HG02981 (cell line): ENCODE measurements at regions not wholly inside any gene's neighbourhood (a gene's known extent, or its start where the extent isn't known, plus 50 kb on each side); places are given as distances from the start of the nearest gene placed in this dataset.

Experiments
- ATAC-seq: cut with Tn5 transposase; IDR thresholded peaks from one replicate; pipeline ENCODE4 v1.9.1; 2021; ENCODE audit warnings: mild to moderate bottlenecking, moderate library complexity; ENCODE audit not compliant: unreplicated experiment

DNA sequence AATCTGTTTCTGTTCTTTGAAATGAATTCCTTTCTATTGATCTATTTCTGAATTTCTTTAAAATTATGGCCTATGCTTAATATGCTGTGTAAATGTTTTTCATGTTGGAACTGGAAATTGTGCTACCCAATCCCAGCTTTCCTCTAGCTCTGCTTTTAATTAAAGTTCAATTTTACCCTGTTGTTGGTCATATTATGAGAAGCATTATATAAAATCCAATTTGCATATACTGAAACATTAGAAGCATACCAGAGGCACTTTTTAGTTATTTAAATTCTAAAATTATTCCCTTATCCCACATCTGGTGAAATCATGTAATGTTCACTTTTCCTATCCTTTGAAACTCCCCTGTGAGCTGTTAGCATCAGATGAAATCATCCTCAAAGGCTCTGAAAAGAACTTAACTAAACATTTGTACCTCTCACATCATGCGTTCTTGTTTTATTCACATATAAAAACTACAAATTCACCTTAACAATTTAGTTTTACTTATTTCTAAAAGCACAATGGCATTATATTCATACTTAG is 160.6 kb upstream of the COL21A1 start:
- ATAC-seq = no peak

DNA sequence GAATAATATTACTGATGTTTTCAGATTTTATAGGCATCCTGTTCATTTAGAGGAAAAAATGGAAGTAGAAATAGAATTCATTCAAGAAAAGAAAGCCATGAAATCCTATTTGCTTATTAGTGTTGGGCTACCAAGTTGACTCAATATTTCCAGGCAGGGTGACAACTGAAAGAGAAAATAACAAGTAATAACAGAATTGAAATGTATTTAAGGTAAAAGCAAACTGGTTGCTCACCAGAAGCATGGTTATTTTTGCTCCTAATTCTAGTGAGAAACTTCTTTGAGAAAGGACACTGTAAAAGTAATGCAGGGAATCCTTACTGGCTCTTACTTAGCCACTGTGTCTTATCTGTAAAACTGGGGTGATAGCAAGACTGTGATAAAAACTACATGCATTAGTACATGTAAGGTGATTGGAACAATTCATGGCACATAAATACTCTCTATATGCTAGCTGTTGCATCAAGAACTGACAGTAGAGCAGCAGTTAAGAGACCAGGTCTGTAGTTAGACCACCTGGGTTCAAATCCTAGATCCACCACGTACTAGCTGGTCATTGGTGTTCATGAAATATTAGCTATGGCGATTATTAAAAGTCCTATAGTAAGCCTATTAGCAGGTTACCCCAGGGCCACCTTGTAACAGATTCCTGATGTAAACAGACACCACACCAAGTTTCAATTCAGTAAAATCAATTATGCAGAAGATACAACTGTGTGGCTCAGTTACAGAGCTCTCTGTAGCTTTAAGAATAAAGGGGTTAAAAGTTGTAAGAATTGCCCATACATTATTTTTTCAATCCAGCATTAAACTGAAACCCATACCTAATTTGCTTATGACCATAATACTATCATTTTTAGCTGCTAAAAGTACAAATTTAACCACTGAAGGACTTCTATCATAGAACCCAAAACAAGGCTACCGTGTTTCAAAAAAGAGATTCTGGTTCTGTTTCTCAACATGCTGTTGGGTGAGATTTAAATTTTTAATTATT is 159.2 kb upstream of the COL21A1 start:
- ATAC-seq = peak; percentile 71

GRCh38 chr6:56404599-56404998 is 157.2 kb upstream of the COL21A1 start:
- ATAC-seq = no peak

GRCh38 chr6:56403745-56404144 is 156.4 kb upstream of the COL21A1 start:
- ATAC-seq = no peak

DNA sequence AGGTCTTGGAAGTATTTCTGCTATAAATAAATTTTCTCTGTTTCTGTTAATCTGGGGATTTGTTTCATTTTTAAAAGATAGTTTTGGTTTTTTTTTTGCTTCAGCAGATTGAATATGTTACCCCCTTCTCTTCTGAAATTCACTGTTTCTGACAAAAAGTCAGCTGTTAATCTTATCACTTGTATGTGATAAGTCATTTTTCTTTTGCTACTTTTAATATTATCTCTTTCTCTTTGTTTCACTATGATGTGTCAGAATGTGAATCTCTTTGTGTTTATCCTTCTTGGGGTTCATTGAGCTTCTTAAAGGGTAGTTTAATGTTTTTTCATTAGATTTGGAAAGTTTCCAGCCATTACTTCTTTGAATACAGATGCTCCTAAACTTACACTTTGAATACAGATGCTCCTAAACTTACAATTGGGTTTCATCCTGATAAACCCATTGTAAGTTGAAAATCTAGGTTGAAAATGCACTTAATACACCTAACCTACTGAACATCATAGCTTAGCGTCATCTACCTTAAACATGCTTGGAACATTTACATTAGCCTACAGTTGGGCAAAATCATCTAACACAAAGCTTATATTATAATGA is 154.2 kb upstream of the COL21A1 start:
- no peak for ATAC-seq

DNA sequence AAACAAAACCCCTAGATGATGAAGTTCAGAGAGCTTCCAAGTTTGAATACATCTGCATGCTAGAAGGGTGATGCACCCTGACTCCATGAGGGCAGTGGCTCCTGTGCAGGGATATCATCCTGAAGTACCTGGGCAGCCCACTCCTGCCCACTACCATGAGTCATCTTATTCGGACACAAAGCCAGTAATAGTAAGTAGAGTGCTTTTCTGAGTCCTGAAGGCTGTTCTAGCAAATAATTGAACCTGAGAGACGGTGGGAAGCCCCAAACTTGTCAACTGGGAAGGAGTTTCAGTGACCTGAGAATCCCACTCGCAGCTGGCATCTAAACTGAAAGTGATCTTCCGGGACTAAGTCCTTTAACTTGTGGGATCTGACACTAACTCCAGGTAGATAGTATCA is 152.9 kb upstream of the COL21A1 start:
- ATAC-seq = no peak

DNA sequence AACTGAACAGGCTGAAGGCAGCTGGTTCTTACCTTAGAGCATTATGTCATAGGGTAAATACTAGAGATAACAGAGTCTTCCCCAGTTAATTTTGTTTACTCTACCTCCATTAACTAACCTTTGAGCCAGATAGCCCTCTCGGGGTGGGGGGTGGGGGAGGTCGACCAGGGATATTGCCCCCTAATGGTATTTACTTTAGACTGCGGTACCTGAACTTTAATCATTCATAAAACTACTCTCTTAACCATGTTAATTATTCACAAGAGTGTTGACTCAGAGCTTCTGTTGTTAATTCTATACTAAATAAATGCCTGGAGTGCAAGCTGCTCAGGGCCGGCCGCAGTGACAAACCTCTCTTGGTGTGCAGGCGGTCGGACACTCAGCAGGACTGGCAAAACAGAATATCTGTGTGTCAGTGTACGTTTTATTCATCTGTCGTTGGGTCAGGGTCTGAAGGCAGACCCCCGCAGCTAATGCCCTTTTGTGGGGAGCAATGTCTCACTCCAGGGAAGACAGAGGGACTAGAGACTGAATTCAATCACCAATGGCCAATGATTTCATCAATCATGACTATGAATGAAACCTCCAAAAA is 152.4 kb upstream of the COL21A1 start:
- no peak for ATAC-seq

DNA sequence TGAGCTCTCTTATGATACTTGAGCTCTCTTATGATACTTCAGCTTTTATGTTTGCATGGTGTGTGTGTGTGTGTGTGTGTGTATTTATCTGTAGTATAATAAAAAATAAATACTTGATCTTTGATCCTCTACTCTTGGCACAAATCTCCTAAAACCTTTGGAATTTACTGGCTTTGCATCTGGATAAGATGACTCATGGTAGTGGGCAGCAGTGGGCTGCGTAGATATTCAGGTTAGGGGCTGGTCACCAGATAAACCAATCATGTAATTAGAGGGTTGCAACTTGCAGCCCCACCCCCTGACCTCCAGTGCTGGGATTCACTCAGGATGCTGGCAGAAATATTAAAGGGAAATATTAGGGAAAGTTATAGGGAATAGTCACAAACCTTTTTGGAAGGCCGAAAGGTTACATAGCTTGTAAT is 151.9 kb upstream of the COL21A1 start:
- no peak for ATAC-seq

DNA sequence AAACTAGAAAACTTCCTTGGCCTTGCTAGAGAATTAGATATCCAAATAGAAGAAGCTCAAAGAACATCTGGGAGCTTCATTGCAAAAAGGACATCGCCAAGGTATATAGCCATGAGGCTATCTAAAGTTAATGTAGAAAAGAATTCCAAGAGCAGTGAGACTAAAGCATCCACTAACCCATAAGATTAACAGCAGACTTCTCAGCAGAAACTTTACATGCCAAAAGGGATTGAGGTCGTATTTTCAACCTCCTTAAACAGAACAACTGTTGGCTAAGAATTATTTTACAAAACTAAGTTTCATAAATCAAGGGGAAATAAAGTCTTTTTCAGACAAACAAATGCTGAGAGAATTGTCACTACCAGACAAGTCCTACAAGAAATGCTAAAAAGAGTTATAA is 149.1 kb upstream of the COL21A1 start:
- no peak for ATAC-seq

DNA sequence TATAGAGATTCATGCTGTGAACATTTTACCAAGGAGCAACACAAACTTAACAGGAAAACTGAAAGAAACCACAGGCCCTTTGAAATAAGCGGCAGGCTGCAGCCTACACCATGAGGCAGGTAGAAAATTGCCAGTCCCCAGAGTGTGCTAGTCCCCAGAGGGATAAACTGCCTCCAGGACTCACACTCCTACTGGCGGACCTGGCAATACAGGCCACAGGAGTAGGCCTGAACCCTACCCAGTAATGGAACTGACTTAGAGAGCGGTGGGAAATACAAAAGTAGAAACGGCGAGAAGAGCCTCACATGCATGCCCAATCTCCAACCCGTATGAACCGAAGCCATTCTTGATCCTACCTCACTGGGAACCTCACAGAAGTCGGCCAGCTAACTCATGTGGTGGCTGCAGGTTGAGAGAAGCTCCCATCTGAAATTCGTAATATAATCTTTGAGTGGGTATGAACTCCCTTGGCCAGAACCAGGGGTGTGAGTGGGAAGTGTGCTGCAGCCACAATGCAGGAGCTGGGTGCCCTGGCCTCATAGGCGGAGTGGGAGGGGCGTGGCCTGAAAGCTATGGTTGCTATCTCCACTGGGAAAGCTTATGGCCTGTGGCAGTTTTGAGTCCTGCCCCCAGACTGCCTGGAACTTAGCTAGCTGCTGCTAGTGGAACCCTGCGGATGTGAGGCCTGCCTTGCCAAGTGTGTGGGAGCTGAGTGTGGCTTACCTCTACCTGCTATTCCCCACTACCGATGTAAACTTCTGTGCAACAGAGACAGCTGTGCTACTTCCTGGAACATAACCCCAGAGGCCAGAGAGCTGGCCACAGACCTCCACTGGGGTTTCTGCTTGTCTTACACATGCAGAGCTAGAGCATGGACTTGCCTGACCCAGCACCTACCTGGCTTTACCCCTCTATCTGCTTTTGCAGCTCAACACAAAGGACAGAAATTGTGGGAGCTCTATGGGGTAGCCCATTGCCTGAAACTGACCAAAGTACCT is 146.5 kb upstream of the COL21A1 start:
- no peak for ATAC-seq

DNA sequence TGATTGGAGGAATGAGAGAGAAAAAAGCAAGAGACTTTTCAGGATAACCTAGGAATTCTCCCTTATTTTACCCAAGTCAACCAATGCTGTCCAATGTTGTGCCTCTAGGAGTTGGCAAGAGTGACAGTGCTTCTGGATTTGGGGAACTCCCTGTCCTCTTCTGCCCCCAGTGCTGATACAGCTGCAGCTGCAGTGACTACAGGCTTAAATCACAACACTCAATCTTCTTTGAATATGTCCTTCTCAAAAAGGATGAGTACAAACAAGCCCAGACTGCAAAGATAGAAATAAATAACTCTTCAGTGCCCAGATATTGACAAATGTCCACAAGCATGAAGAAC is 141.0 kb upstream of the COL21A1 start:
- no peak for ATAC-seq

- no peak for ATAC-seq
Measured at GRCh38 chr6:56387621-56388414, 140.4 kb upstream of the COL21A1 start.

DNA sequence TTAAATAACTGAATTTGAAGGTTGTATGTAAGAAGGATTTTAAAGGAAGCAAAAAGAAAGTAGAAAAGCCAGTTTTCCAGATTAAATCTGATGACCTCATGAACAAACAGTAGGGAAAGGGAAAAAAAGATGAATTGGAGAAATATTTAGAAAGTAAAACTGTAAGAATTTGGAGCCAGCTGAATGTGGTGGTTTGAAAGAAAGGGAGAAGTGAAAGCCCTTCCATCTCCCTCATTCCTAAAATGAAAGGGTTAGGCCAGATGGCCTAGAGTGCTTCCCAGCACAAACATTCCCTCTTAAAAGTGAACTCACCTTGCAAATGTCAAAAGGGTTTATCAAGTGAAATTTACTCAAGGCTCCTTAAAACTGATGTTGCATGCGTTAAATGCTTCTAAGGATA is 139.3 kb upstream of the COL21A1 start:
- ATAC-seq = no peak

DNA sequence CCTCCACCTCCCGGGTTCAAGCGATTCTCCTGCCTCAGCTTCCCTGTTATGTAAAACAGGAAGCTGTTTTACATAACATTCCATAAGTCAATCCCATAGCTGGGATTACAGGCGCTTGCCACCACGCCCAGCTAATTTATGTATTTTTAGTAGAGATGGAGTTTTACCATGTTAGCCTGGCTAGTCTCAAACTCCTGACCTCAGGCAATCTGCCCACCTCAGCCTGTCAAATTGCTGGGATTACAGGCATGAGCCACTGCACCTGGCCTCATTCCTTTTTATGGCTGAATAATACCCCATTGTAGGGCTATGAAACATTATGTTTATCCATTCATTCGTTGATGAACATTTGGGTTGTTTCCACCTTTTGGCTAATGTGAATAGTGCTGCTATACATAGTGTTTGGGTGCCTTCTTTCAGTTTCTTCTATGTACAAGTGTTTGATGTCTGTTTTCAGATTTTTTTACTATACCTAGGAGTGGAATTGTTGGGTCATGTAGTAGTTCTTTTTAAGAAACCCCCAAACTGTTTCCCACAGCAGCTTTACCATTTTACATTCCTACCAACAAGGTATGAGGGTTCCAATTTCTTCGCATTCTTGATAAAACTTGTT is 138.7 kb upstream of the COL21A1 start:
- ATAC-seq = no peak

GRCh38 chr6:56383160-56383559 is 135.8 kb upstream of the COL21A1 start:
- no peak for ATAC-seq

- ATAC-seq = no peak
Measured at GRCh38 chr6:56382416-56382940, 135.1 kb upstream of the COL21A1 start.

GRCh38 chr6:56381801-56382251 is 134.4 kb upstream of the COL21A1 start:
- no peak for ATAC-seq

- no peak for ATAC-seq
Measured at GRCh38 chr6:56380476-56380875, 133.1 kb upstream of the COL21A1 start.
